AG04449 (cell line): ENCODE measurements at regions not wholly inside any gene's neighbourhood (a gene's known extent, or its start where the extent isn't known, plus 50 kb on each side); places are given as distances from the start of the nearest gene placed in this dataset.

ENCODE experiments used
- CTCF ChIA-PET: fragments of 350-600 bp; formaldehyde crosslinking; extraction: SDS; loops from one replicate; lab custom pipeline; 2021; ENCODE audit warnings: antibody characterized with exemption; lab: Yijun Ruan, JAX
- POLR2A ChIA-PET: fragments of 400-600, 350-600 bp; formaldehyde crosslinking; extraction: SDS; loops from one replicate; lab custom pipeline; 2020; ENCODE audit warnings: antibody characterized with exemption, inconsistent platforms; lab: Yijun Ruan, JAX
- DNase-seq: peaks from one replicate; pipeline ENCODE4 v3.0.0-alpha.2; 2010; ENCODE audit warnings: low read depth, low spot score
- H3K4me3 ChIP-seq: 2 replicates; pipeline ENCODE4 v1.5.1; 2011; ENCODE audit warnings: low read depth, mild to moderate bottlenecking, control low read depth, low read length
- CTCF ChIP-seq: IDR thresholded peaks from one replicate; pipeline ENCODE4 v1.5.1; 2011; ENCODE audit warnings: mild to moderate bottlenecking, moderate library complexity, low read length, control low read depth, inconsistent platforms; ENCODE audit not compliant: insufficient read depth; ENCODE audit errors: missing control alignments

GRCh38 chr18:37665346-37665745 lies 99.7 kb upstream of the CELF4 start:
- no peak for DNase-seq
- TF ChIP-seq CTCF, result no peak
- H3K4me3 ChIP-seq, result no peak overlapping the region
- ChIA-PET CTCF (no interaction called here), POLR2A (no interaction called here)

- ChIA-PET POLR2A (no interaction called here), CTCF (no interaction called here)
- H3K4me3 ChIP-seq, result no peak overlapping the region
- DNase-seq, result no peak
- TF ChIP-seq CTCF, result no peak
Observed at GRCh38 chr18:37663446-37663845, 97.8 kb upstream of the CELF4 start.

GRCh38 chr18:37662546-37663339 lies 97.1 kb upstream of the CELF4 start:
- H3K4me3 ChIP-seq, result no peak overlapping the region
- CTCF ChIA-PET, result no interaction called here
- no peak for DNase-seq
- TF ChIP-seq CTCF, result no peak
- POLR2A ChIA-PET, result no interaction called here

- no peak for DNase-seq
- TF ChIP-seq CTCF, result no peak
- no peak overlapping the region for H3K4me3 ChIP-seq
- CTCF ChIA-PET, result no interaction called here
- POLR2A ChIA-PET, result no interaction called here
Observed at GRCh38 chr18:37662099-37662498, 96.5 kb upstream of the CELF4 start.

GRCh38 chr18:37661478-37661877 lies 95.9 kb upstream of the CELF4 start:
- no peak for TF ChIP-seq CTCF
- CTCF ChIA-PET, result no interaction called here
- POLR2A ChIA-PET, result no interaction called here
- H3K4me3 ChIP-seq, result no peak overlapping the region
- no peak for DNase-seq

- CTCF ChIA-PET, result no interaction called here
- POLR2A ChIA-PET, result no interaction called here
- TF ChIP-seq CTCF, result no peak
Observed at GRCh38 chr18:37661061-37661460, 95.5 kb upstream of the CELF4 start.

More at GRCh38 chr18:37661061-37661460, 95.5 kb upstream of the CELF4 start:
- no peak overlapping the region for H3K4me3 ChIP-seq
- DNase-seq, result no peak
